Erythroblast (primary cell): ENCODE measurements at regions not wholly inside any gene's neighbourhood (a gene's known extent, or its start where the extent isn't known, plus 50 kb on each side); places are given as distances from the start of the nearest gene placed in this dataset.

Source experiments
- GATA1 ChIP-seq: IDR thresholded peaks from 2 replicates; pipeline ENCODE4 v1.6.1; 2011; ENCODE audit warnings: low read depth, mild to moderate bottlenecking, control low read depth, low read length, moderate library complexity
- POLR2A ChIP-seq: IDR thresholded peaks from 2 replicates; pipeline ENCODE4 v1.6.1; 2011; ENCODE audit warnings: mild to moderate bottlenecking, low read length

GRCh38 chr1:13948396-13948795, 248.4 kb downstream of the PRDM2 start:
- TF ChIP-seq POLR2A (no peak), GATA1 (no peak)
